AG10803 (cell line): ENCODE measurements at regions not wholly inside any gene's neighbourhood (a gene's known extent, or its start where the extent isn't known, plus 50 kb on each side); places are given as distances from the start of the nearest gene placed in this dataset.

Source experiments
- DNase-seq: peaks from one replicate; pipeline ENCODE4 v3.0.0; 2010; ENCODE audit warnings: low read depth
- H3K4me3 ChIP-seq: 2 replicates; pipeline ENCODE4 v1.5.1; 2011; ENCODE audit warnings: mild to moderate bottlenecking, low read length, control low read depth
- CTCF ChIP-seq: conservative IDR thresholded peaks from 2 replicates; pipeline ENCODE4 v1.5.1; 2011; ENCODE audit warnings: mild to moderate bottlenecking, low read length, control low read depth, inconsistent platforms

- TF ChIP-seq CTCF, result no peak
- no peak overlapping the region for H3K4me3 ChIP-seq
- DNase-seq, result no peak
Measured at GRCh38 chr5:153088538-153088937, 401.9 kb upstream of the GRIA1 start.

DNA sequence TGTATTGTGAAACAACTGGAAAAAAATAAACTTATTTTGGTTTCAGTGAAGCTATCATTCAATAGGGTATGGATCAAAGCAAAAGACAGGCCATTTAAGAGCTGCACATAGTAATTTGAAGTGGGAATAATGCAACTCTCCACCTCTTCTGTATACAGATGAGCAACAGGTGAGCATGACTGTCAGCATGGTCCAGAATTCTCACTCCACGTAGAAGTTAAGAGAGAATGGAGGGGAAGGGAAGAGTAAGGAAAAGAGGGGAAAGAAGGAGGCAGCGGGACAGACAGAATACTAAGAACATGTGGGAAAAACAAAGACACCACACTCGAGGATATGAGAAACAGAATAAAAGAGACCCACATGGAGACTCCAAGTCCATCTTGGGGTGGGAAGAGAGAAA is 396.1 kb upstream of the GRIA1 start:
- TF ChIP-seq CTCF, result no peak
- no peak for DNase-seq

GRCh38 chr5:153096381-153096780 is 394.1 kb upstream of the GRIA1 start:
- no peak overlapping the region for H3K4me3 ChIP-seq
- DNase-seq, result no peak
- TF ChIP-seq CTCF, result no peak

More for the DNA sequence above, 396.1 kb upstream of the GRIA1 start:
- H3K4me3 ChIP-seq, result no peak overlapping the region

DNA sequence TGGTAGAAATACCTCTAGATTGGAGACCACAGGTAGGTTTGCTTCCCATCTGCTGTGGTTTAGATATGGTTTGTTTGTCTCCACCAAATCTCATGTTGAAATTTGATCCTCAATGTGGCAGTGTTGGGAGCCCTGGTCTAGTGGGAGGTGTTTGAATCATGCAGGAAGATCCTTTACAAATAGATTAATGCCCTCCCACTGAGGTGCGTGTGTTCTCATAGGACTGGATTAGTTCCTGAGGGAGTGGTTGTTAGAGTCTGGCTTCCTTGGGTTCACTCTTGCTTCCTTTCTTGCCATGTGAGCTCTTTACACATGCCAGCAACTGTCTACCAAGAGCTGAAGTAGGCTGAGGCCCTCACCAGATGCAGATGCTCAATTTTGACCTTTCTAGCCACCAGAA is 391.1 kb upstream of the GRIA1 start:
- no peak overlapping the region for H3K4me3 ChIP-seq
- no peak for DNase-seq
- TF ChIP-seq CTCF, result no peak

DNA sequence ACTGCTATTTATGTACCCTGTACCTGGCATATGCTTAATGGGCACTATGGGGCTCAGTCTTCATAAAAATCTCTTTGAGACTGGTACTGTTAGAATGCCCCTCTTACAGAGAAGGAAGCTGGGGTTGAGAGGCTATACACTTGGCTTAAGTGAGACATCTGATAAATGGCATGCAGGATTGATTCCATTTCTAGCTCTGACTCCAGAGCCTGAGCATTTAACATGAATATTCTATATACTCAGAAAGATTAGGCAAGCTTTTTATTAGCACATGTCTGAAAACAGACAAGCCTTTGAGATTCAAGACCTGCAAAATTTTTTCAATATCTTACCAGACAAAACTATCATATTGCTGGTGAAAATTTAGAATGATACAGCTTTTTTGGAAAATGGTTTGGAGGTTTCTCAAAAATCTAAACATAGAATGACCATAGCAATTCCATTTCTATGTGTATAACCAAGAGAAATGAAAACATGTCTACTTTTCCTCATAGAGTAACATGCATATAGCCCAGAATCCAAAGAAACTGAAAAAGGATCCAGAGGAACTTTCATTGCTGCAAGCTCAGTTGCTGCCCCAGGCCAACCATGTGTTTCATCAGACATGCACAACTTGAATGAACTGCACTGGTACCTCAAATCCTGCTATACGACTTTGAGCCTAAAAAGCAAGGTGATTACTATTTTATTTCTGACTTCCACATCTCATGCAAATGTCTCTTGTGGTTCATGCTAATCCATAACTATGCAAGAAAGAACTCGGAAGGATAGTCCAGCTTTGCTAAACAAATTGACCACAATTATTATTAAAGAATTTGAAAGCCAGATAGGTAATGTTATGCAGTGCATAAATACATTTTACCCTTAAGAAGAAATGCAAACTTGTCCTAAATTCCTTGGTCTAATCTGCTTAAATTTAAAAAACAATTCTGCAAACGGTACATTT is 389.0 kb upstream of the GRIA1 start:
- DNase-seq, result no peak
- no peak overlapping the region for H3K4me3 ChIP-seq
- no peak for TF ChIP-seq CTCF

- no peak for DNase-seq
- H3K4me3 ChIP-seq, result no peak overlapping the region
- no peak for TF ChIP-seq CTCF
Measured at GRCh38 chr5:153116916-153117315, 373.6 kb upstream of the GRIA1 start.

- H3K4me3 ChIP-seq, result no peak overlapping the region
- TF ChIP-seq CTCF, result no peak
- DNase-seq, result no peak
Measured at GRCh38 chr5:153118018-153118417, 372.5 kb upstream of the GRIA1 start.
